ENCODE measurements at regions not wholly inside any gene's neighbourhood (a gene's known extent, or its start where the extent isn't known, plus 50 kb on each side); places are given as distances from the start of the nearest gene placed in this dataset.

- CTCF ChIA-PET: no interaction called here
- ATAC-seq (replicated peaks in 1 of 4) (no peak), DNase-seq (no peak)
- no CpG with 5 or more reads among the region's 2 CpGs for WGBS (ENCODE audit: insufficient coverage)
- POLR2A ChIA-PET: no interaction called here
- Histone ChIP-seq H3K4me3 (ENCODE audit: control insufficient read depth in 1 of 2, extremely low read depth in 1 of 2, low read length in 1 of 2) (no peak overlapping the region), H3K36me3 (ENCODE audit: control insufficient read depth in 2 of 2, extremely low read depth in 1 of 2, insufficient read depth in 1 of 2, low read length in 1 of 2) (no peaks in the 10 kb centered on the region), H3K4me1 (ENCODE audit: control insufficient read depth in 1 of 2, extremely low read depth in 1 of 2, insufficient read depth in 2 of 2, low read length in 2 of 2) (no peaks in the 10 kb centered on the region), H3K27ac (ENCODE audit: low read length) (no peak overlapping the region), H3K9me3 (no peaks in the 10 kb centered on the region), H3K27me3 (replicated peaks in 1 of 2; ENCODE audit: control insufficient read depth in 2 of 2, extremely low read depth in 1 of 2, insufficient read depth in 2 of 2, low read length in 1 of 2) (peaks cover 4% of the 10 kb centered on the region in 2 experiments)
- Mint-ChIP-seq H3K4me3 (no peak overlapping the region), H3K9me3 (no peaks in the 10 kb centered on the region), H3K27ac (no peak overlapping the region), H3K36me3 (no peaks in the 10 kb centered on the region), H3K4me1 (no peaks in the 10 kb centered on the region), H3K27me3 (peaks cover 3 to 12% of the 10 kb centered on the region in 2 donors)
Observed at GRCh38 chr20:41678799-41679198, 60.6 kb upstream of the CHD6 start.

DNA sequence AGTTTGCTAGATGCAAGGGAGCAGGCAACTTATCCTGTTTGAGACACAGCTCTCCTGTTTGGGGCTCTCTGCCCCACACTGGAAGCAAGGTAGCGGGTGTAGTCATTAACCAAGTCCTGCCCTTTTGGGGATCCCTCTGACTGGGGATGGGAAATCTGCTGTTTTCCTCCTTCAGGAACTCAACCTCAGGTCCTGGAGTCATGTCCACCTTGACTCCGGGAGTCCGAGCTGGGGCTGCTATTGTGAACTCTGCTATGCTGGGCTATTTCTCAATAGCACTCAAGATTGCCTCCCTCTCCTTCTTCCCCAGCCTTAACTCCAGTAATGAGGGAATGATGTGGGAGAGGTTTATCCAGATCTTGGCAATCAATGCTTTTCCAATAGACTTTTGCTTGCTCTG, 54.1 kb upstream of the CHD6 start:
- H3K27ac Mint-ChIP-seq: no peak overlapping the region
- H3K36me3 Mint-ChIP-seq: peaks cover 3% of the 10 kb centered on the region
- POLR2A ChIA-PET: no interaction called here
- CTCF ChIA-PET: no interaction called here
- H3K9me3 Mint-ChIP-seq: peaks cover 0 to 3% (median 0%) of the 10 kb centered on the region in 3 donors
- H3K4me1 Mint-ChIP-seq: peaks cover 0 to 6% (median 0%) of the 10 kb centered on the region in 3 donors
- Histone ChIP-seq H3K4me3 (ENCODE audit: control insufficient read depth in 1 of 2, extremely low read depth in 1 of 2, low read length in 1 of 2) (no peak overlapping the region), H3K9me3 (no peaks in the 10 kb centered on the region), H3K36me3 (ENCODE audit: control insufficient read depth in 2 of 2, extremely low read depth in 1 of 2, insufficient read depth in 1 of 2, low read length in 1 of 2) (no peaks in the 10 kb centered on the region), H3K4me1 (ENCODE audit: control insufficient read depth in 1 of 2, extremely low read depth in 1 of 2, insufficient read depth in 2 of 2, low read length in 2 of 2) (no peaks in the 10 kb centered on the region), H3K27ac (ENCODE audit: low read length) (no peak overlapping the region), H3K27me3 (replicated peaks in 1 of 2; ENCODE audit: control insufficient read depth in 2 of 2, extremely low read depth in 1 of 2, insufficient read depth in 2 of 2, low read length in 1 of 2) (peaks cover 6 to 36% of the 10 kb centered on the region in 2 experiments)
- no peak for DNase-seq
- H3K27me3 Mint-ChIP-seq: peaks cover 30 to 48% of the 10 kb centered on the region in 2 donors
- no peak overlapping the region for H3K4me3 Mint-ChIP-seq
- no CpG with 5 or more reads among the region's 3 CpGs for WGBS (ENCODE audit: insufficient coverage)
- no peak for ATAC-seq (replicated peaks in 1 of 4)

- no peak overlapping the region for H3K4me3 Mint-ChIP-seq
- WGBS (ENCODE audit: insufficient coverage): no CpG with 5 or more reads among the region's 6 CpGs
- CTCF ChIA-PET: no interaction called here
- POLR2A ChIA-PET: no interaction called here
- no peak overlapping the region for H3K27ac Mint-ChIP-seq
- Histone ChIP-seq H3K27me3 (replicated peaks in 1 of 2; ENCODE audit: control insufficient read depth in 2 of 2, extremely low read depth in 1 of 2, insufficient read depth in 2 of 2, low read length in 1 of 2) (peaks cover 6 to 36% of the 10 kb centered on the region in 2 experiments), H3K9me3 (no peaks in the 10 kb centered on the region), H3K36me3 (ENCODE audit: control insufficient read depth in 2 of 2, extremely low read depth in 1 of 2, insufficient read depth in 1 of 2, low read length in 1 of 2) (no peaks in the 10 kb centered on the region), H3K4me1 (ENCODE audit: control insufficient read depth in 1 of 2, extremely low read depth in 1 of 2, insufficient read depth in 2 of 2, low read length in 2 of 2) (no peaks in the 10 kb centered on the region), H3K27ac (ENCODE audit: low read length) (no peak overlapping the region), H3K4me3 (ENCODE audit: control insufficient read depth in 1 of 2, extremely low read depth in 1 of 2, low read length in 1 of 2) (no peak overlapping the region)
- peaks cover 3% of the 10 kb centered on the region for H3K36me3 Mint-ChIP-seq
- no peak for ATAC-seq (replicated peaks in 1 of 4)
- no peak for DNase-seq
- H3K27me3 Mint-ChIP-seq: peaks cover 37 to 48% of the 10 kb centered on the region in 2 donors
- peaks cover 0 to 6% (median 0%) of the 10 kb centered on the region in 3 donors for H3K4me1 Mint-ChIP-seq
- H3K9me3 Mint-ChIP-seq: peaks cover 0 to 3% (median 0%) of the 10 kb centered on the region in 3 donors
Observed at GRCh38 chr20:41671143-41671542, 53.0 kb upstream of the CHD6 start.

DNA sequence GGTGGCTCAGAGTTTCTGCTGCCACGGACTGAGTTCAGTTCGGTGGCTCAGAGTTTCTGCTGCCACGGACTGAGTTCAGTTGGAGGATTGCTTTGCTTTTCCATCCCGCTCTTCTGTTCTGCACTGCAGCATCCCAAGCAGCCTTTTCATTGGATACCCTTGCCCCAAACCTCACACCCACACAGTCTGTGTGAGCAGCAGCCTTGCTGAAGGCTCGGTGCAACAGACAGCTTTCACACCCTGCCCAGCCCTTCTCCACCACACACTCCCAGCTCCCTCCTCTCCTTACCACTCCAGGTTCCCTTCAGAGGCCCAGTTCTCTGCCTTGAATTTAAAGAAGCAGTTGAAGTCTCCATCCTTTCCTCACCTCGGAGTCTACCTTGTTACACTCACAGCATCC, 52.5 kb upstream of the CHD6 start:
- Histone ChIP-seq H3K27me3 (replicated peaks in 1 of 2; ENCODE audit: control insufficient read depth in 2 of 2, extremely low read depth in 1 of 2, insufficient read depth in 2 of 2, low read length in 1 of 2) (peaks cover 6 to 39% of the 10 kb centered on the region in 2 experiments), H3K9me3 (no peaks in the 10 kb centered on the region), H3K4me1 (ENCODE audit: control insufficient read depth in 1 of 2, extremely low read depth in 1 of 2, insufficient read depth in 2 of 2, low read length in 2 of 2) (no peaks in the 10 kb centered on the region), H3K36me3 (ENCODE audit: control insufficient read depth in 2 of 2, extremely low read depth in 1 of 2, insufficient read depth in 1 of 2, low read length in 1 of 2) (no peaks in the 10 kb centered on the region), H3K27ac (ENCODE audit: low read length) (no peak overlapping the region), H3K4me3 (ENCODE audit: control insufficient read depth in 1 of 2, extremely low read depth in 1 of 2, low read length in 1 of 2) (no peak overlapping the region)
- H3K4me1 Mint-ChIP-seq: peaks cover 0 to 6% (median 0%) of the 10 kb centered on the region in 3 donors
- H3K9me3 Mint-ChIP-seq: peaks cover 0 to 3% (median 0%) of the 10 kb centered on the region in 3 donors
- H3K27ac Mint-ChIP-seq: no peak overlapping the region
- CTCF ChIA-PET: no interaction called here
- POLR2A ChIA-PET: no interaction called here
- ATAC-seq (replicated peaks in 1 of 4) (no peak), DNase-seq (no peak)
- H3K27me3 Mint-ChIP-seq: peaks cover 37 to 46% of the 10 kb centered on the region in 2 donors
- peaks cover 3% of the 10 kb centered on the region for H3K36me3 Mint-ChIP-seq
- WGBS (ENCODE audit: insufficient coverage): 77% methylated on average over 4 of the region's 6 CpGs
- no peak overlapping the region for H3K4me3 Mint-ChIP-seq

DNA sequence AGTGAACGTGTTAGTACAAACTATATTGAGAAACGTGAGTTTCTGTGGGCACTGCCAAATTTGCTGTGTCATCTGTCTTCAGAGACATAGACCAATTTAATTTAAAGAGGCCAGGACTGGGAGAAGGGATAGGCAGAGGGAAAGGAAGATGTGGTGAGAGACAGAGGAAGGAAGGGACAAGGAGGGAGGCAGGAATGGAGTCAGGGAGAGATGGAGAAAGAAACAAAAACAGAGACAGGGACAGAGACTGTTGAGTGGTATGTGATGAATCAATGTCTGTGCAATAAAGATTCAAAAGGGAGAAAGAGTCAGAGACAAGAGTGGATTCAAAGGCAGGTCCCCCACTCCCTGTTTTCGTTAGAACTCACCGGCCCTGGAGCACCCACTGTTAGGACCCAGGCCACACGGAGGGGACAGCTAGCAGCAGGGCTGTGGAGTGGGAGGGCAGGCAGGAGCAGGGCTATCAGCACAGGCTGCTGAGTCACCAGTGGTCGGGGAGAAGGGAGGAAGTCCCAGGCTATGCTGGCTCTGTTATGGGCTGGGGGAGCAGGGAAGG, 51.6 kb upstream of the CHD6 start:
- H3K4me3 Mint-ChIP-seq: no peak overlapping the region
- 7% methylated on average over 3 of the region's 6 CpGs for WGBS (ENCODE audit: insufficient coverage)
- H3K36me3 ChIP-seq (ENCODE audit: control insufficient read depth in 2 of 2, extremely low read depth in 1 of 2, insufficient read depth in 1 of 2, low read length in 1 of 2): no peaks in the 10 kb centered on the region
- ChIA-PET POLR2A (no interaction called here), CTCF (no interaction called here)
- no peak for DNase-seq
- H3K36me3 Mint-ChIP-seq: peaks cover 3% of the 10 kb centered on the region
- peaks cover 37 to 41% of the 10 kb centered on the region in 2 donors for H3K27me3 Mint-ChIP-seq
- peaks cover 6 to 39% of the 10 kb centered on the region in 2 experiments for H3K27me3 ChIP-seq (replicated peaks in 1 of 2; ENCODE audit: control insufficient read depth in 2 of 2, extremely low read depth in 1 of 2, insufficient read depth in 2 of 2, low read length in 1 of 2)
- peaks cover 0 to 6% (median 0%) of the 10 kb centered on the region in 3 donors for H3K4me1 Mint-ChIP-seq
- H3K4me3 ChIP-seq (ENCODE audit: control insufficient read depth in 1 of 2, extremely low read depth in 1 of 2, low read length in 1 of 2): no peak overlapping the region
- H3K27ac Mint-ChIP-seq: no peak overlapping the region
- H3K27ac ChIP-seq (ENCODE audit: low read length): no peak overlapping the region
- H3K4me1 ChIP-seq (ENCODE audit: control insufficient read depth in 1 of 2, extremely low read depth in 1 of 2, insufficient read depth in 2 of 2, low read length in 2 of 2): no peaks in the 10 kb centered on the region
- H3K9me3 ChIP-seq: no peaks in the 10 kb centered on the region
- no peak for ATAC-seq (replicated peaks in 1 of 4)
- H3K9me3 Mint-ChIP-seq: peaks cover 0 to 3% (median 0%) of the 10 kb centered on the region in 3 donors

GRCh38 chr20:41668057-41668749, 50.0 kb upstream of the CHD6 start:
- Mint-ChIP-seq H3K27me3 (peaks cover 37% of the 10 kb centered on the region in 2 donors), H3K4me1 (peaks cover 0 to 6% (median 0%) of the 10 kb centered on the region in 3 donors), H3K36me3 (peaks cover 3% of the 10 kb centered on the region), H3K4me3 (no peak overlapping the region), H3K27ac (no peak overlapping the region), H3K9me3 (peaks cover 0 to 3% (median 0%) of the 10 kb centered on the region in 3 donors)
- no peak for DNase-seq
- Histone ChIP-seq H3K4me3 (ENCODE audit: control insufficient read depth in 1 of 2, extremely low read depth in 1 of 2, low read length in 1 of 2) (no peak overlapping the region), H3K27me3 (replicated peaks in 1 of 2; ENCODE audit: control insufficient read depth in 2 of 2, extremely low read depth in 1 of 2, insufficient read depth in 2 of 2, low read length in 1 of 2) (peaks cover 3 to 33% of the 10 kb centered on the region in 2 experiments), H3K27ac (ENCODE audit: low read length) (no peak overlapping the region), H3K9me3 (no peaks in the 10 kb centered on the region), H3K4me1 (ENCODE audit: control insufficient read depth in 1 of 2, extremely low read depth in 1 of 2, insufficient read depth in 2 of 2, low read length in 2 of 2) (no peaks in the 10 kb centered on the region), H3K36me3 (ENCODE audit: control insufficient read depth in 2 of 2, extremely low read depth in 1 of 2, insufficient read depth in 1 of 2, low read length in 1 of 2) (no peaks in the 10 kb centered on the region)
- POLR2A ChIA-PET: no interaction called here
- no peak for ATAC-seq (replicated peaks in 1 of 4)
- CTCF ChIA-PET: interaction anchor here in 1 of 2 donors (0.5 kb wide), 1 partner anchor 781 kb away, joined by 4 read pairs; no protein-coding TSS in a partner anchor
- no CpG with 5 or more reads among the region's 1 CpG for WGBS (ENCODE audit: insufficient coverage)
